H9 (cell line): ENCODE measurements at regions not wholly inside any gene's neighbourhood (a gene's known extent, or its start where the extent isn't known, plus 50 kb on each side); places are given as distances from the start of the nearest gene placed in this dataset.

Source experiments
- DNase-seq: peaks from one replicate; pipeline ENCODE4 v3.0.0-alpha.2; 2017
- H2AFZ ChIP-seq: one replicate; pipeline ENCODE4 v1.6.1; 2013; ENCODE audit warnings: mild to moderate bottlenecking, low read length, control low read depth, moderate library complexity
- H2AK5ac ChIP-seq: 2 replicates; pipeline ENCODE4 v1.6.1; 2013; ENCODE audit warnings: low read length, control low read depth, mixed read lengths; ENCODE audit not compliant: insufficient read length
- H2BK120ac ChIP-seq: one replicate; pipeline ENCODE4 v1.6.1; 2013; ENCODE audit warnings: low read depth, mild to moderate bottlenecking, low read length, control low read depth, inconsistent platforms; ENCODE audit not compliant: poor library complexity, severe bottlenecking
- H2BK12ac ChIP-seq: 2 replicates; pipeline ENCODE4 v1.6.1; 2013; ENCODE audit warnings: low read length, control low read depth, mixed read lengths, low read depth; ENCODE audit not compliant: insufficient read length
- H2BK15ac ChIP-seq: 2 replicates; pipeline ENCODE4 v1.6.1; 2013; ENCODE audit warnings: low read depth, low read length, control low read depth
- H2BK20ac ChIP-seq: one replicate; pipeline ENCODE4 v1.6.1; 2013; ENCODE audit warnings: low read depth, mild to moderate bottlenecking, low read length, control low read depth, inconsistent platforms; ENCODE audit not compliant: poor library complexity, severe bottlenecking
- H2BK5ac ChIP-seq: 2 replicates; pipeline ENCODE4 v1.6.1; 2013; ENCODE audit warnings: low read length, control low read depth, mixed read lengths; ENCODE audit not compliant: insufficient read length
- H3K14ac ChIP-seq: 2 replicates; pipeline ENCODE4 v1.6.1; 2013; ENCODE audit warnings: low read length, control low read depth; ENCODE audit not compliant: insufficient read depth
- H3K18ac ChIP-seq: 2 replicates; pipeline ENCODE4 v1.6.1; 2013; ENCODE audit warnings: low read depth, mild to moderate bottlenecking, mixed read lengths, low read length, control low read depth; ENCODE audit not compliant: insufficient read length
- H3K23ac ChIP-seq: 2 replicates; pipeline ENCODE4 v1.6.1; 2013; ENCODE audit warnings: low read length, control low read depth, mixed read lengths, low read depth; ENCODE audit not compliant: insufficient read length
- H3K23me2 ChIP-seq: 2 replicates; pipeline ENCODE4 v1.6.1; 2013; ENCODE audit warnings: low read depth, mild to moderate bottlenecking, mixed read lengths, low read length, control low read depth; ENCODE audit not compliant: insufficient read length, poor library complexity, severe bottlenecking
- H3K27ac ChIP-seq: 2 replicates; pipeline ENCODE4 v1.5.1; 2013; ENCODE audit warnings: low read length, control low read depth, mixed read lengths, low read depth; ENCODE audit not compliant: insufficient read length
- H3K27me3 ChIP-seq: 2 replicates; pipeline ENCODE4 v1.6.1; 2013; ENCODE audit warnings: low read length, control low read depth, inconsistent platforms; ENCODE audit not compliant: insufficient read depth
- H3K4ac ChIP-seq: 2 replicates; pipeline ENCODE4 v1.6.1; 2013; ENCODE audit warnings: low read depth, mild to moderate bottlenecking, control low read depth, inconsistent platforms, low read length, moderate library complexity
- H3K4me1 ChIP-seq: 2 replicates; pipeline ENCODE4 v1.6.1; 2013; ENCODE audit warnings: low read length, control low read depth, inconsistent platforms; ENCODE audit not compliant: insufficient read depth
- H3K4me2 ChIP-seq: 2 replicates; pipeline ENCODE4 v1.6.1; 2013; ENCODE audit warnings: low read length, control low read depth, mixed read lengths; ENCODE audit not compliant: insufficient read length, insufficient read depth
- H3K56ac ChIP-seq: 2 replicates; pipeline ENCODE4 v1.6.1; 2013; ENCODE audit warnings: low read depth, mild to moderate bottlenecking, mixed read lengths, low read length, control low read depth; ENCODE audit not compliant: insufficient read length
- H3K79me1 ChIP-seq: 2 replicates; pipeline ENCODE4 v1.6.1; 2013; ENCODE audit warnings: low read depth, mild to moderate bottlenecking, moderate library complexity, low read length, control low read depth, inconsistent platforms; ENCODE audit not compliant: insufficient read depth, poor library complexity, severe bottlenecking
- H3K79me2 ChIP-seq: 2 replicates; pipeline ENCODE4 v1.6.1; 2013; ENCODE audit warnings: low read length, control low read depth, inconsistent platforms; ENCODE audit not compliant: insufficient read depth
- H3K9ac ChIP-seq: 2 replicates; pipeline ENCODE4 v1.6.1; 2013; ENCODE audit warnings: low read length, control low read depth, mixed read lengths; ENCODE audit not compliant: insufficient read length; ENCODE audit errors: extremely low read depth
- H3K9me3 ChIP-seq: one replicate; pipeline ENCODE4 v1.6.1; 2013; ENCODE audit warnings: low read depth, low read length, inconsistent platforms; ENCODE audit not compliant: control insufficient read depth
- H3T11ph ChIP-seq: one replicate; pipeline ENCODE4 v1.6.1; 2013; ENCODE audit warnings: mild to moderate bottlenecking, low read length, control low read depth, inconsistent platforms
- H4K20me1 ChIP-seq: one replicate; pipeline ENCODE4 v1.6.1; 2013; ENCODE audit not compliant: control insufficient read depth, insufficient read length, insufficient read depth
- H4K5ac ChIP-seq: 2 replicates; pipeline ENCODE4 v1.6.1; 2013; ENCODE audit warnings: low read depth, mild to moderate bottlenecking, mixed read lengths, low read length, control low read depth; ENCODE audit not compliant: insufficient read length
- H4K8ac ChIP-seq: replicated peaks from 2 replicates; pipeline ENCODE4 v1.6.1; 2013; ENCODE audit warnings: low read length, control low read depth, mixed read lengths, low read depth; ENCODE audit not compliant: insufficient read length
- H4K91ac ChIP-seq: 2 replicates; pipeline ENCODE4 v1.6.1; 2013; ENCODE audit warnings: low read depth, mild to moderate bottlenecking, moderate library complexity, mixed read lengths, low read length, control low read depth; ENCODE audit not compliant: insufficient read length
- H3K27ac Mint-ChIP-seq, 3 experiments: 2 replicates in 2 of 3; 3 replicates in 1 of 3; pipeline ENCODE4 v1.8.0; 2020 to 2021; ENCODE audit warnings: mixed read lengths in 3 of 3, mild to moderate bottlenecking in 1 of 3, moderate library complexity in 1 of 3
- H3K27me3 Mint-ChIP-seq: 2 replicates; pipeline ENCODE4 v1.8.0; 2021; ENCODE audit warnings: low read depth, mild to moderate bottlenecking, moderate library complexity, mixed read lengths
- H3K36me3 Mint-ChIP-seq, 3 experiments: 2 replicates in 2 of 3; 3 replicates in 1 of 3; pipeline ENCODE4 v1.8.0; 2020 to 2021; ENCODE audit warnings: low read depth in 3 of 3, mixed read lengths in 3 of 3; ENCODE audit not compliant: insufficient read depth in 1 of 3
- H3K4me1 Mint-ChIP-seq, 2 experiments: 2 replicates each; pipeline ENCODE4 v1.8.0; 2020; ENCODE audit warnings: mixed read lengths in 2 of 2
- H3K4me3 Mint-ChIP-seq, 2 experiments: 2 replicates in 1 of 2; 3 replicates in 1 of 2; pipeline ENCODE4 v1.8.0; 2020 to 2021; ENCODE audit warnings: mild to moderate bottlenecking in 2 of 2, mixed read lengths in 2 of 2, moderate library complexity in 1 of 2
- H3K9me3 Mint-ChIP-seq, 2 experiments: 2 replicates in 1 of 2; 3 replicates in 1 of 2; pipeline ENCODE4 v1.8.0; 2020; ENCODE audit warnings: mild to moderate bottlenecking in 2 of 2, mixed read lengths in 2 of 2, moderate library complexity in 1 of 2
- WGBS: extraction: QIAGEN DNeasy Blood & Tissue Kit; methylation state at CpG from one replicate; pipeline ENCODE4 v1.1.7; 2013; ENCODE audit warnings: missing lambda C conversion rate, low lambda C conversion rate, mixed read lengths; ENCODE audit not compliant: insufficient read length; ENCODE audit errors: extremely low coverage; 5-methylcytosine and 5-hydroxymethylcytosine counted together
- TF ChIP-seq, protein P1 (sequence below): fragments of 200-600 bp; sonication (generic); conservative IDR thresholded peaks from 3 replicates; pipeline ENCODE4 v1.8.0; 2021; ENCODE audit warnings: antibody characterized with exemption, mild to moderate bottlenecking

DNA sequence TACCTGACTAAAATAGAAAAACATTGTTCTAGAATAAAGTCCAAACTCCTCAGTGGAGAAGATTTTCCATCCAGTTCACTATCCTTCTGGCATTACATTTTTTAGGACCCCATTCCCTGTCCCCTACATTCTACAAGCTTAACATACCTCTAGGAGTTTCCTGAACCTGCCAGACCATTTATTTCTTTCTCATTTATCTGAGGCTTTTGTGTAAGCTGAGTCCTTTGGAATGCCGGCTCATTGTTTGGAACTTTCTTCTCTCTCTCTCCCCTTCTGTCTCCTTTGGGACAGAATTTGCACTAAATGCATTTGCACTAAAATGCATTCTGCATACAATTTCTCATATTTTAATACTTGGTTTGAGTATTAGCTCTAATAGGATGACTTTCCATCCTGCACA, 393.0 kb upstream of the ANO3 start:
- no peak overlapping the region for H3K9ac ChIP-seq
- H4K91ac ChIP-seq = no peak overlapping the region
- H4K20me1 ChIP-seq = no peaks in the 10 kb centered on the region
- no peak overlapping the region for H2BK5ac ChIP-seq
- H3K27me3 ChIP-seq = no peaks in the 10 kb centered on the region
- H4K5ac ChIP-seq = no peak overlapping the region
- TF ChIP-seq, protein P1, sequence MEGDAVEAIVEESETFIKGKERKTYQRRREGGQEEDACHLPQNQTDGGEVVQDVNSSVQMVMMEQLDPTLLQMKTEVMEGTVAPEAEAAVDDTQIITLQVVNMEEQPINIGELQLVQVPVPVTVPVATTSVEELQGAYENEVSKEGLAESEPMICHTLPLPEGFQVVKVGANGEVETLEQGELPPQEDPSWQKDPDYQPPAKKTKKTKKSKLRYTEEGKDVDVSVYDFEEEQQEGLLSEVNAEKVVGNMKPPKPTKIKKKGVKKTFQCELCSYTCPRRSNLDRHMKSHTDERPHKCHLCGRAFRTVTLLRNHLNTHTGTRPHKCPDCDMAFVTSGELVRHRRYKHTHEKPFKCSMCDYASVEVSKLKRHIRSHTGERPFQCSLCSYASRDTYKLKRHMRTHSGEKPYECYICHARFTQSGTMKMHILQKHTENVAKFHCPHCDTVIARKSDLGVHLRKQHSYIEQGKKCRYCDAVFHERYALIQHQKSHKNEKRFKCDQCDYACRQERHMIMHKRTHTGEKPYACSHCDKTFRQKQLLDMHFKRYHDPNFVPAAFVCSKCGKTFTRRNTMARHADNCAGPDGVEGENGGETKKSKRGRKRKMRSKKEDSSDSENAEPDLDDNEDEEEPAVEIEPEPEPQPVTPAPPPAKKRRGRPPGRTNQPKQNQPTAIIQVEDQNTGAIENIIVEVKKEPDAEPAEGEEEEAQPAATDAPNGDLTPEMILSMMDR = no peak
- WGBS = no CpG with 5 or more reads among the region's 1 CpG
- H3K27ac Mint-ChIP-seq = peak overlapping the region in 1 of 3 experiments; percentile 81; a peak in 1 of 7 replicates
- no peaks in the 10 kb centered on the region for H3K79me2 ChIP-seq
- H3K36me3 Mint-ChIP-seq = peaks cover 2 to 13% (median 5%) of the 10 kb centered on the region in 3 experiments; a peak in 5 of 7 replicates
- no peak overlapping the region for H2AFZ ChIP-seq
- H3K23me2 ChIP-seq = no peaks in the 10 kb centered on the region
- H3K4me1 Mint-ChIP-seq = peaks cover 18 to 21% of the 10 kb centered on the region in 2 experiments
- H2BK20ac ChIP-seq = no peak overlapping the region
- H3K4me2 ChIP-seq = no peak overlapping the region
- no peaks in the 10 kb centered on the region for H3K4me1 ChIP-seq
- H3K18ac ChIP-seq = no peak overlapping the region
- no peak overlapping the region for H3K14ac ChIP-seq
- H3K27me3 Mint-ChIP-seq = no peaks in the 10 kb centered on the region
- H3K9me3 Mint-ChIP-seq = peaks cover 8 to 12% of the 10 kb centered on the region in 2 experiments; a peak in 3 of 5 replicates
- H3K9me3 ChIP-seq = no peaks in the 10 kb centered on the region
- no peak overlapping the region for H4K8ac ChIP-seq
- no peaks in the 10 kb centered on the region for H3K79me1 ChIP-seq
- no peak overlapping the region for H2BK15ac ChIP-seq
- H3T11ph ChIP-seq = no peak overlapping the region
- no peak overlapping the region for H3K4ac ChIP-seq
- no peak overlapping the region for H3K23ac ChIP-seq
- H3K4me3 Mint-ChIP-seq = no peak overlapping the region
- no peak for DNase-seq
- no peak overlapping the region for H3K27ac ChIP-seq
- no peak overlapping the region for H2BK12ac ChIP-seq
- no peak overlapping the region for H2BK120ac ChIP-seq
- no peak overlapping the region for H2AK5ac ChIP-seq
- H3K56ac ChIP-seq = no peak overlapping the region
